Astrocyte (in vitro differentiated cells and primary cell): ENCODE measurements at regions not wholly inside any gene's neighbourhood (a gene's known extent, or its start where the extent isn't known, plus 50 kb on each side); places are given as distances from the start of the nearest gene placed in this dataset.

Experiments used
- DNase-seq: peaks from one replicate; pipeline ENCODE4 v3.0.0-alpha.2; 2010; ENCODE audit warnings: low read depth
- FAIRE-seq: peaks from 2 replicates; lab custom pipeline; 2011; peaks lifted over from hg19 to GRCh38; lab: Jason Lieb, UNC
- H2AFZ ChIP-seq: 2 replicates; pipeline ENCODE4 v1.6.0; 2012; ENCODE audit warnings: low read depth, low read length, inconsistent platforms
- H3K27ac ChIP-seq: 2 replicates; pipeline ENCODE4 v1.5.1; 2011; ENCODE audit warnings: low read depth, low read length, inconsistent platforms
- H3K27me3 ChIP-seq: 2 replicates; pipeline ENCODE4 v1.6.0; 2011; ENCODE audit warnings: low read length, inconsistent platforms; ENCODE audit not compliant: insufficient read depth
- H3K36me3 ChIP-seq: 2 replicates; pipeline ENCODE4 v1.5.1; 2011; ENCODE audit warnings: low read length, inconsistent platforms; ENCODE audit not compliant: insufficient read depth
- H3K4me1 ChIP-seq: 2 replicates; pipeline ENCODE4 v1.5.1; 2011; ENCODE audit warnings: low read length, inconsistent platforms; ENCODE audit not compliant: insufficient read depth
- H3K4me2 ChIP-seq: 2 replicates; pipeline ENCODE4 v1.6.0; 2012; ENCODE audit warnings: low read length, inconsistent platforms
- H3K4me3 ChIP-seq: 2 replicates; pipeline ENCODE4 v1.5.1; 2011; ENCODE audit warnings: low read depth, mild to moderate bottlenecking, low read length, inconsistent platforms; ENCODE audit not compliant: insufficient read depth
- H3K79me2 ChIP-seq: 2 replicates; pipeline ENCODE4 v1.6.0; 2012; ENCODE audit warnings: mild to moderate bottlenecking, low read length, inconsistent platforms; ENCODE audit not compliant: insufficient read depth
- H3K9ac ChIP-seq: 2 replicates; pipeline ENCODE4 v1.6.0; 2012; ENCODE audit warnings: mild to moderate bottlenecking, low read length, inconsistent platforms
- H3K9me3 ChIP-seq: 2 replicates; pipeline ENCODE4 v1.5.1; 2012; ENCODE audit warnings: low read depth, mild to moderate bottlenecking, low read length, inconsistent platforms; ENCODE audit not compliant: insufficient read depth
- H4K20me1 ChIP-seq: 2 replicates; pipeline ENCODE4 v1.6.0; 2012; ENCODE audit warnings: low read length, inconsistent platforms; ENCODE audit not compliant: insufficient read depth
- H3K27ac Mint-ChIP-seq: one replicate; pipeline ENCODE4 v1.8.0; 2021; ENCODE audit warnings: mild to moderate bottlenecking, mixed read lengths; ENCODE audit not compliant: unreplicated experiment
- H3K27me3 Mint-ChIP-seq: one replicate; pipeline ENCODE4 v1.8.0; 2021; ENCODE audit warnings: low read depth, mixed read lengths; ENCODE audit not compliant: unreplicated experiment
- H3K36me3 Mint-ChIP-seq: one replicate; pipeline ENCODE4 v1.8.0; 2021; ENCODE audit warnings: low read depth, mixed read lengths; ENCODE audit not compliant: unreplicated experiment
- H3K4me1 Mint-ChIP-seq: one replicate; pipeline ENCODE4 v1.8.0; 2021; ENCODE audit warnings: low read depth, mixed read lengths; ENCODE audit not compliant: unreplicated experiment
- H3K4me3 Mint-ChIP-seq: one replicate; pipeline ENCODE4 v1.8.0; 2021; ENCODE audit warnings: mild to moderate bottlenecking, moderate library complexity, mixed read lengths; ENCODE audit not compliant: unreplicated experiment
- H3K9me3 Mint-ChIP-seq: one replicate; pipeline ENCODE4 v1.8.0; 2021; ENCODE audit warnings: mild to moderate bottlenecking, mixed read lengths; ENCODE audit not compliant: unreplicated experiment
- CTCF ChIP-seq: IDR thresholded peaks from 2 replicates; pipeline ENCODE4 v1.5.1; 2011; ENCODE audit warnings: low read depth, mild to moderate bottlenecking, inconsistent platforms, low read length, moderate library complexity; ENCODE audit not compliant: insufficient read depth
- EZH2 ChIP-seq: IDR thresholded peaks from 2 replicates; pipeline ENCODE4 v1.6.1; 2012; ENCODE audit warnings: mild to moderate bottlenecking, low read length, inconsistent platforms; ENCODE audit not compliant: insufficient read depth

- Histone ChIP-seq H3K9me3 (no peaks in the 10 kb centered on the region), H3K36me3 (no peaks in the 10 kb centered on the region), H3K9ac (no peak overlapping the region), H3K4me3 (no peak overlapping the region), H4K20me1 (no peaks in the 10 kb centered on the region), H3K4me2 (no peak overlapping the region), H2AFZ (no peak overlapping the region), H3K4me1 (no peaks in the 10 kb centered on the region), H3K27me3 (no peaks in the 10 kb centered on the region), H3K79me2 (no peaks in the 10 kb centered on the region), H3K27ac (no peak overlapping the region)
- no peaks in the 10 kb centered on the region for H3K27me3 Mint-ChIP-seq
- H3K4me1 Mint-ChIP-seq: no peaks in the 10 kb centered on the region
- peaks cover 2% of the 10 kb centered on the region for H3K9me3 Mint-ChIP-seq
- H3K27ac Mint-ChIP-seq: no peak overlapping the region
- no peak overlapping the region for H3K4me3 Mint-ChIP-seq
- peak; percentile 0 for DNase-seq
- TF ChIP-seq EZH2: no peak
- no peak for TF ChIP-seq CTCF
- no peak for FAIRE-seq
- no peaks in the 10 kb centered on the region for H3K36me3 Mint-ChIP-seq
Measured at GRCh38 chr12:41636653-41637052, 448.5 kb downstream of the PDZRN4 start.

GRCh38 chr12:41635626-41636364 is 447.7 kb downstream of the PDZRN4 start:
- H3K27ac Mint-ChIP-seq: no peak overlapping the region
- no peak overlapping the region for H3K4me3 Mint-ChIP-seq
- H3K4me1 ChIP-seq: no peaks in the 10 kb centered on the region
- TF ChIP-seq CTCF: no peak
- TF ChIP-seq EZH2: no peak
- H3K27ac ChIP-seq: no peak overlapping the region
- no peaks in the 10 kb centered on the region for H3K27me3 Mint-ChIP-seq
- no peaks in the 10 kb centered on the region for H3K27me3 ChIP-seq
- H3K36me3 Mint-ChIP-seq: no peaks in the 10 kb centered on the region
- H3K9me3 ChIP-seq: no peaks in the 10 kb centered on the region
- no peaks in the 10 kb centered on the region for H3K79me2 ChIP-seq
- no peak overlapping the region for H3K9ac ChIP-seq
- H3K4me3 ChIP-seq: no peak overlapping the region
- H3K4me2 ChIP-seq: no peak overlapping the region
- no peak for DNase-seq
- H3K9me3 Mint-ChIP-seq: peaks cover 2% of the 10 kb centered on the region
- H4K20me1 ChIP-seq: no peaks in the 10 kb centered on the region
- no peak overlapping the region for H2AFZ ChIP-seq
- H3K36me3 ChIP-seq: no peaks in the 10 kb centered on the region
- no peaks in the 10 kb centered on the region for H3K4me1 Mint-ChIP-seq
- no peak for FAIRE-seq

GRCh38 chr12:41634091-41634490 is 446.0 kb downstream of the PDZRN4 start:
- Histone ChIP-seq H4K20me1 (no peaks in the 10 kb centered on the region), H2AFZ (no peak overlapping the region), H3K9ac (no peak overlapping the region), H3K36me3 (no peaks in the 10 kb centered on the region), H3K4me1 (no peaks in the 10 kb centered on the region), H3K79me2 (no peaks in the 10 kb centered on the region), H3K27me3 (no peaks in the 10 kb centered on the region), H3K9me3 (no peaks in the 10 kb centered on the region), H3K27ac (no peak overlapping the region), H3K4me2 (no peak overlapping the region), H3K4me3 (no peak overlapping the region)
- no peak for TF ChIP-seq EZH2
- TF ChIP-seq CTCF: no peak
- H3K27me3 Mint-ChIP-seq: no peaks in the 10 kb centered on the region
- no peaks in the 10 kb centered on the region for H3K4me1 Mint-ChIP-seq
- no peaks in the 10 kb centered on the region for H3K36me3 Mint-ChIP-seq
- H3K27ac Mint-ChIP-seq: no peak overlapping the region
- DNase-seq (no peak), FAIRE-seq (no peak)
- H3K4me3 Mint-ChIP-seq: no peak overlapping the region
- peaks cover 2% of the 10 kb centered on the region for H3K9me3 Mint-ChIP-seq
